IPS DF 19.7 (cell line): ENCODE measurements at regions not wholly inside any gene's neighbourhood (a gene's known extent, or its start where the extent isn't known, plus 50 kb on each side); places are given as distances from the start of the nearest gene placed in this dataset.
"Not testable (repeated sequence)": the region's sequence is repeated elsewhere in the genome, so short reads cannot be mapped to it uniquely, and the experiment has no call there.

Source experiments
- DNase-seq: peaks from one replicate; pipeline ENCODE4 v3.0.0-alpha.2; 2013; ENCODE audit warnings: low read depth, low spot score

GRCh38 chr17:64785011-64785421 is 122.9 kb upstream of the SMURF2 start:
- DNase-seq: no peak

GRCh38 chr17:64784353-64785010 is 122.4 kb upstream of the SMURF2 start:
- DNase-seq: no peak

GRCh38 chr17:64783556-64784352 is 121.6 kb upstream of the SMURF2 start:
- DNase-seq: no peak

GRCh38 chr17:64783031-64783461 is 120.9 kb upstream of the SMURF2 start:
- no peak for DNase-seq

GRCh38 chr17:64781810-64782555 is 119.9 kb upstream of the SMURF2 start:
- DNase-seq: no peak

GRCh38 chr17:64781014-64781756 is 119.1 kb upstream of the SMURF2 start:
- no peak for DNase-seq

- DNase-seq: no peak
Measured at GRCh38 chr17:64780096-64781013, 118.2 kb upstream of the SMURF2 start.

GRCh38 chr17:64779376-64780095 is 117.4 kb upstream of the SMURF2 start:
- no peak for DNase-seq

- not testable (repeated sequence) for DNase-seq
Measured at GRCh38 chr17:64779098-64779375, 116.9 kb upstream of the SMURF2 start.

GRCh38 chr17:64778240-64779097 is 116.4 kb upstream of the SMURF2 start:
- no peak for DNase-seq

- DNase-seq: no peak
Measured at GRCh38 chr17:64777415-64778239, 115.5 kb upstream of the SMURF2 start.

GRCh38 chr17:64776720-64777414 is 114.8 kb upstream of the SMURF2 start:
- DNase-seq: not testable (repeated sequence)

GRCh38 chr17:64775701-64776570 is 113.8 kb upstream of the SMURF2 start:
- DNase-seq: no peak

GRCh38 chr17:64774888-64775540 is 112.9 kb upstream of the SMURF2 start:
- DNase-seq: no peak

- peak; percentile 81 for DNase-seq
Measured at GRCh38 chr17:64773836-64774761, 112.0 kb upstream of the SMURF2 start.
